SH-SY5Y (cell line): ENCODE measurements at regions not wholly inside any gene's neighbourhood (a gene's known extent, or its start where the extent isn't known, plus 50 kb on each side); places are given as distances from the start of the nearest gene placed in this dataset.

ENCODE experiments used
- GATA2 ChIP-seq: IDR thresholded peaks from 2 replicates; pipeline ENCODE4 v1.6.1; 2011; ENCODE audit warnings: mild to moderate bottlenecking, low read depth, low read length
- GATA3 ChIP-seq: IDR thresholded peaks from 2 replicates; pipeline ENCODE4 v1.6.1; 2011; ENCODE audit warnings: low read depth, mild to moderate bottlenecking, low read length, moderate library complexity

GRCh38 chr1:81109038-81109437 is 691.7 kb upstream of the ADGRL2 start:
- TF ChIP-seq GATA3 (no peak), GATA2 (no peak)
